Mammary epithelial cell (primary cell): ENCODE measurements at regions not wholly inside any gene's neighbourhood (a gene's known extent, or its start where the extent isn't known, plus 50 kb on each side); places are given as distances from the start of the nearest gene placed in this dataset.

Source experiments
- EZH2 ChIP-seq: IDR thresholded peaks from 2 replicates; pipeline ENCODE4 v1.6.1; 2012; ENCODE audit warnings: low read length, inconsistent platforms, borderline replicate concordance
- TF ChIP-seq, protein P1 (sequence below), 2 donors: IDR thresholded peaks in 1 of 2; conservative IDR thresholded peaks in 1 of 2; 2 replicates each; pipeline ENCODE4 v1.5.1; 2011 to 2012; ENCODE audit warnings: inconsistent platforms in 2 of 2, low read length in 2 of 2, mild to moderate bottlenecking in 2 of 2, control low read depth in 1 of 2, low read depth in 1 of 2; ENCODE audit not compliant: insufficient read depth in 1 of 2; ENCODE audit errors: extremely low read depth in 1 of 2

- TF ChIP-seq, protein P1, sequence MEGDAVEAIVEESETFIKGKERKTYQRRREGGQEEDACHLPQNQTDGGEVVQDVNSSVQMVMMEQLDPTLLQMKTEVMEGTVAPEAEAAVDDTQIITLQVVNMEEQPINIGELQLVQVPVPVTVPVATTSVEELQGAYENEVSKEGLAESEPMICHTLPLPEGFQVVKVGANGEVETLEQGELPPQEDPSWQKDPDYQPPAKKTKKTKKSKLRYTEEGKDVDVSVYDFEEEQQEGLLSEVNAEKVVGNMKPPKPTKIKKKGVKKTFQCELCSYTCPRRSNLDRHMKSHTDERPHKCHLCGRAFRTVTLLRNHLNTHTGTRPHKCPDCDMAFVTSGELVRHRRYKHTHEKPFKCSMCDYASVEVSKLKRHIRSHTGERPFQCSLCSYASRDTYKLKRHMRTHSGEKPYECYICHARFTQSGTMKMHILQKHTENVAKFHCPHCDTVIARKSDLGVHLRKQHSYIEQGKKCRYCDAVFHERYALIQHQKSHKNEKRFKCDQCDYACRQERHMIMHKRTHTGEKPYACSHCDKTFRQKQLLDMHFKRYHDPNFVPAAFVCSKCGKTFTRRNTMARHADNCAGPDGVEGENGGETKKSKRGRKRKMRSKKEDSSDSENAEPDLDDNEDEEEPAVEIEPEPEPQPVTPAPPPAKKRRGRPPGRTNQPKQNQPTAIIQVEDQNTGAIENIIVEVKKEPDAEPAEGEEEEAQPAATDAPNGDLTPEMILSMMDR (conservative IDR thresholded peaks at IDR 0.05 in 1 of 2, IDR thresholded peaks at IDR 0.05 in 1 of 2; ENCODE audit: extremely low read depth in 1 of 2, insufficient read depth in 1 of 2, low read depth in 1 of 2, low read length in 2 of 2): no peak
- TF ChIP-seq EZH2: no peak
Measured at GRCh38 chr2:22907330-22907729, 477.6 kb upstream of the KLHL29 start.
